SH-SY5Y (cell line): ENCODE measurements at regions not wholly inside any gene's neighbourhood (a gene's known extent, or its start where the extent isn't known, plus 50 kb on each side); places are given as distances from the start of the nearest gene placed in this dataset.

Experiments used
- GATA2 ChIP-seq: IDR thresholded peaks from 2 replicates; pipeline ENCODE4 v1.6.1; 2011; ENCODE audit warnings: mild to moderate bottlenecking, low read depth, low read length
- GATA3 ChIP-seq: IDR thresholded peaks from 2 replicates; pipeline ENCODE4 v1.6.1; 2011; ENCODE audit warnings: low read depth, mild to moderate bottlenecking, low read length, moderate library complexity

- TF ChIP-seq GATA3 (no peak), GATA2 (no peak)
Measured at GRCh38 chr9:87389936-87390335, 107.7 kb upstream of the DAPK1 start.
